ENCODE measurements at regions not wholly inside any gene's neighbourhood (a gene's known extent, or its start where the extent isn't known, plus 50 kb on each side); places are given as distances from the start of the nearest gene placed in this dataset.

DNA sequence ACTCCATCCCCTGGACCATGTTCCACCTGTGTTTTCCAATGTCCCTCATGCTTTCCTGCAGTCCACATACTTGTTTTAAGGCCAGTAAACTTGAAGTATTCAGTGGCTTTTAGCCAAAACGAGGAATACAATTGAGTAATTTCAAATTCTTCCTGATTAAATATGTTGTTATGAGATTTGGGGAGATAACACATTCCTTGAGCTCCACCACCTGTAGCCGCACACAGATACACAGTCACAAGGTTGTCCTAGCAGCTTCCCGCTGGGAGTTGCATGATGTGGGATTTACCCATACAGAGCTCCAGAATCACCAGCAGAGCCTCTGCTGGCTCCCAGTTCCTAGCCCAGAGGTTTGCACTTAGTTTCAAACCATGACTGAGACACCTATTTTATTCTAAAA is 53.6 kb upstream of the FRY start:
- Mint-ChIP-seq H3K4me3 (ENCODE audit: unreplicated experiment) (no peak overlapping the region), H3K4me1 (ENCODE audit: insufficient read depth, unreplicated experiment) (peaks cover 20% of the 10 kb centered on the region), H3K36me3 (ENCODE audit: insufficient read depth, unreplicated experiment) (peaks cover 6% of the 10 kb centered on the region), H3K9me3 (ENCODE audit: unreplicated experiment) (no peaks in the 10 kb centered on the region), H3K27me3 (ENCODE audit: insufficient read depth, unreplicated experiment) (no peaks in the 10 kb centered on the region), H3K27ac (ENCODE audit: low read depth, unreplicated experiment) (no peak overlapping the region)
- TF ChIP-seq, protein P1, sequence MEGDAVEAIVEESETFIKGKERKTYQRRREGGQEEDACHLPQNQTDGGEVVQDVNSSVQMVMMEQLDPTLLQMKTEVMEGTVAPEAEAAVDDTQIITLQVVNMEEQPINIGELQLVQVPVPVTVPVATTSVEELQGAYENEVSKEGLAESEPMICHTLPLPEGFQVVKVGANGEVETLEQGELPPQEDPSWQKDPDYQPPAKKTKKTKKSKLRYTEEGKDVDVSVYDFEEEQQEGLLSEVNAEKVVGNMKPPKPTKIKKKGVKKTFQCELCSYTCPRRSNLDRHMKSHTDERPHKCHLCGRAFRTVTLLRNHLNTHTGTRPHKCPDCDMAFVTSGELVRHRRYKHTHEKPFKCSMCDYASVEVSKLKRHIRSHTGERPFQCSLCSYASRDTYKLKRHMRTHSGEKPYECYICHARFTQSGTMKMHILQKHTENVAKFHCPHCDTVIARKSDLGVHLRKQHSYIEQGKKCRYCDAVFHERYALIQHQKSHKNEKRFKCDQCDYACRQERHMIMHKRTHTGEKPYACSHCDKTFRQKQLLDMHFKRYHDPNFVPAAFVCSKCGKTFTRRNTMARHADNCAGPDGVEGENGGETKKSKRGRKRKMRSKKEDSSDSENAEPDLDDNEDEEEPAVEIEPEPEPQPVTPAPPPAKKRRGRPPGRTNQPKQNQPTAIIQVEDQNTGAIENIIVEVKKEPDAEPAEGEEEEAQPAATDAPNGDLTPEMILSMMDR (IDR thresholded peaks at IDR 0.05; ENCODE audit: unreplicated experiment): no peak
- ChIA-PET POLR2A (interaction anchor here (0.7 kb wide), 1 partner anchor 49 kb away, joined by 3 read pairs; no protein-coding TSS in a partner anchor), CTCF (no interaction called here)
- BruUV-seq (replicated peaks): no TSS peak
- DNase-seq (ENCODE audit: unreplicated experiment): no peak
- intact Hi-C loops (cut with micrococcal nuclease): no loop called here

DNA sequence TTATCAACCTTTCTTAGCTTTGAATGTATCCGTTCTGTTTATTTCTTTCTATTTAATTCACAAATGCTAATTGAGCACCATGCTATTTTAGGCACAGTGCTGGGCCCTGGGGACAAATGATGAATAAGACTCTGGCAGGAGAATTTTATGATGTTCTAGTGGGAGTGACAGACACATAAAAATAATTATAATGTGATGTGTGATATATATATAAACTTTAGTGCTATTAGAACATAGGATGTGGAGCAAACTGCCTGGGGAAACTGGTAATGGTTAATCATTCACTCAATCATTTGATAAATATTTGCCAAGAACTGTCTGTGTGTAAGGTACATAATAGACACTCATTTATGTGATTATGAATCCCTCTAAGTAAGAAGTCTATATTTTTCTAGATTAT is 50.7 kb upstream of the FRY start:
- TF ChIP-seq, protein P1 (IDR thresholded peaks at IDR 0.05; ENCODE audit: unreplicated experiment): no peak
- peaks cover 6% of the 10 kb centered on the region for H3K36me3 Mint-ChIP-seq (ENCODE audit: insufficient read depth, unreplicated experiment)

More for the DNA sequence above, 50.7 kb upstream of the FRY start:
- H3K4me3 Mint-ChIP-seq (ENCODE audit: unreplicated experiment): no peak overlapping the region
- BruUV-seq (replicated peaks): no TSS peak
- no peak for DNase-seq (ENCODE audit: unreplicated experiment)
- ChIA-PET POLR2A (no interaction called here), CTCF (no interaction called here)
- H3K27ac Mint-ChIP-seq (ENCODE audit: low read depth, unreplicated experiment): no peak overlapping the region
- peaks cover 20% of the 10 kb centered on the region for H3K4me1 Mint-ChIP-seq (ENCODE audit: insufficient read depth, unreplicated experiment)
- no peaks in the 10 kb centered on the region for H3K9me3 Mint-ChIP-seq (ENCODE audit: unreplicated experiment)
- intact Hi-C loops (cut with micrococcal nuclease): no loop called here
- H3K27me3 Mint-ChIP-seq (ENCODE audit: insufficient read depth, unreplicated experiment): no peaks in the 10 kb centered on the region
